Amygdala (tissue), 56 donors: ENCODE measurements at regions not wholly inside any gene's neighbourhood (a gene's known extent, or its start where the extent isn't known, plus 50 kb on each side); places are given as distances from the start of the nearest gene placed in this dataset.
"Not testable (repeated sequence)": the region's sequence is repeated elsewhere in the genome, so short reads cannot be mapped to it uniquely, and the experiment has no call there.

ENCODE experiments used
- DNase-seq, 56 donors: peaks; one replicate each; lab custom pipeline; 2025; lab: John Stamatoyannopoulos, UW

DNA sequence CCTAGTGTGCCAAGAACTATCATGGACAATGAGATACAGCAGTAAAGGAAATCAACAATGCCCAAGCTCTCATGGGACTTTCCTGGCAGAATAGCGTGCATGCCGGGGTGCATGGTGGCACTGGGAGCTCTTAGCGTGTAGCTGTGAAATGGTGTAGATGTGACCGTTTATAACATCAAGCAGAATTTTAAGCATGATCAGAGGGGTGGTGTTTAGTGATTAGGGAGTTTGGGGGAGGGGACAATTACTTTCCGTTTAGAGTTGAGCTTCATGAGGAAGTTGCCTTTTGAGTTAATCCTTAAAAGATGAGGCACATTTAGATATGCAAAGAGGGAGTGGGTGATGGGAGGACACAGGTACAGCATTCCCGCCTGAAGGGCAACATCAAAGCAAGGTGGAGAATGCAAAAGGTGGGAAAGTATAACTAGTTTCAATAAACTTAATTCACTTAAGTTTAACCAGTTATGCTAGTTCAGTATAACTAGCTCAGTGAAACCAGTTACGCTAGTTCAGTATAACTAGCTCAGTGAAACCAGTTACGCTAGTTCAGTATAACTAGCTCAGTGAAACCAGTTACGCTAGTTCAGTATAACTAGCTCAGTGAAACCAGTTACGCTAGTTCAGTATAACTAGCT is 661.6 kb downstream of the QKI start:
- DNase-seq: no peak

DNA sequence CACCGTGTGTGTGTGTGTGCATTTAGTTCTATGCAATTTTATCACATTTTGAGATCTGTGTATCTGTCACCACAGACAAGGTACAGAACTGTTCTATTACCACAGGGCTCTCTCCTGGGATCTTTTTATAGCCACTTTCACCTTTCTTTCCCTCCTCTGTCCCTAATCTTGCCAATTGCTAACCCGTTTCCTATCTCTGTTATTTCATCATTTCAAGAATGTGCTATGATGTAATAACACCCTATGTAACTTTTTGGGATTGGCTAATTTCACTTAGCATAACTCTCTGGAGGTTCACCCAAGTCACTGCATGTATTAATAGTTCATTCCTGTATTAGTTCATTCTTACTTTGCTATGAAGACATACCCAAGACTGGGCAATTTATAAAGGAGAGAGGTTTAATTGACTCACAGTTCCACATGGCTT is 657.7 kb downstream of the QKI start:
- DNase-seq: no peak

DNA sequence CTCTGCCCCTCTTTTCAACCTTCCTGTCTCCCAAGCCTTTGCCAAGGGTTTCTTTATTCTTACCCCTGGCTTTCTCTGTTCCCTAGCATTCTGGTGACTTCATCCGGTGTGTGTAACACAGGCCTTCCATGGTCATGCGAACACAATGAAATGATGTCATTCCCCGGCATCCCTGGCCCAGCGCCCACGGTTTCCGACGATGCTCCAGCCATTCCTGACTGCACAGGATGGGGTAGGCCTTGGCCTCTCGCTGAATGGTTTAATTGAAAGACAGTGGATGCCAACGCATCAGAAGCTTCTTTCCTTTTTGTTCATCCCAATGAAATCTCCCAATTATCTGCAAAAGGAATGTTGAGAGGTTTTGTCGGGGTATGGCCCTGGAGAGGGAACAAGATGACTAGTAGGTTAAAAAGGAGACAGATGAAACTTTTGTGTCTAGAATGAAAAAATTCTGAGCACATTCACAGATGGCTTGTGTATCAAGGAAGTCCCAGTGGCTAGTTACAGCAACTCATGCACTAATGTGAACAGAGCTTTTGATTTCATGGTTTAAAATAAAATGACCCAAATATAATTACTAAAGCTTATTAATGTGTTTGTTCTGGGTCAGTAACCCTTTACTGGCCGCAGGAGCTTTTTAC is 655.0 kb downstream of the QKI start:
- DNase-seq: peak in 27 of 56 donors; percentile 11 to 83 (median 38)

DNA sequence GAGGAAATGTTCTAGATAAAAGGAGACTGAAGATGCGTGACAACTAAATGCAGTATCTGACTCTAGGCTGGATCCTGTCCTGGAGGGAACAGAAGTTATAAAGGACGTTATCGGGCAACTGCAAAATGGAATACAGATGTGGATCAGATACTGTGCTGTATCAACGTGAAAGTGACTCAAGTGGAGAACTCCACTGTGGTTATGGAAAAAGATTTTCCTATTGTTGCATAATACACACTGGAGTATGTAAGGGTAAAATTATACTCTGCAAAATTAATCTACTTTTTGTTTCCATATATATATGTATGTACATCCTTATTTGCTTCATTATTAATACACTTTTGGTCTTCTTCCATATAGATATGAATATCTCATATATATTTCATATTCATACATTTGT is 654.0 kb downstream of the QKI start:
- DNase-seq: no peak

DNA sequence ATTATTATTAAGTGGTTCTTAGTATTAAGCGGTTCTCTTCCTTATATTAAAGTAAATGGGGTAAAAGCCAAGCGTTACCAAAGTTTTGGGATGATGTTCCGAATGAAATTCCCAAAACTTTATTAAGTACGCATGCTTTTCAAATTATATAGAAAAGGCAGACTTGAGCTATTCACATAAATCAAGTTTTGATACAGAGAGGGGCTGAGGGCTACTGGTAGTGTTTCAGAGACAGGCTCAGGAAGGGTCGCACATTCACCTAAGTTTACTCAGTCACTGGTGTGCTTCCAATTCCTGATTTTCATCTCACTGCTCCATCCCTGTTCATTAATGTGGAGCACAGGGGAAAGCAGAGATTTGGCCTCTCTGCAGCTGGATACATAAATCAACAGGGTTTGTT is 652.2 kb downstream of the QKI start:
- no peak for DNase-seq

DNA sequence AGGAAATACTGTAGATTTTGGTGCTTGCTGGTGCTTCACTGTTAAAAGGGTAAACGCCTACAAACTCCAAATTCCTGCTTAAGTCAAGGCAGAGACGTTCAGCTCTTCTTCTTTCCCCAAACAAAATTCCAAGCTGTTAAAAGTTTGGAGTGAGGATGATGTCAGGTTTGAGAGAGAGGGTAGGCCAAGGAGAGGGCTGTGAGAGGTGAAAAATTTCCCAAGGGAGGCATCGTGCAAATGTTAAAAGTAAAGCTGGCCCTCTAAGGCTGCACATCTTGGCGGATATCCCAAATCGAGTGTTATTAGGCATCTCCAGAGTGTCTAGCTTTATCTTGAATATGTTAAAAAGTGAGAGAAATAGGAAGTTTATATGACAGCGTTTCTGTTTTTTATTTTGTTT is 651.8 kb downstream of the QKI start:
- no peak for DNase-seq

DNA sequence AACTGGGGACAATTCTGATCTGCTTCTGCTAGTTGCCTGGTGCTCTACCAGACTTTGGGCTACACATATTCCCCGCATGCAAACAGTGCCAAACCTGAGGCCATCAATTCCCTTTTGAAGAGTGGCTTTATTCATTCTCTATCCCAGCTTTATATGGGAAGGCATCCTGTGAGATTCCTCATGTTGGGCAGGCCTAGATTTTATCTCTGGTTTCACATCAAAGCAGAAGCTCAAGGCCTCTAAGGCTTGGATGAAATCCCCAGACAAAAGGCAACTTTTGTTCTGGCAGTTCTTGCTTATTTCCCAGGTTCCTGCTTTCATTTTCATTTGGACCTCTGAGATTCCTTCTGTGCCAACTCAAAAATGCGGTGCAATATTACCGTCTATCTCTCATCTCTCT is 648.8 kb downstream of the QKI start:
- no peak for DNase-seq

DNA sequence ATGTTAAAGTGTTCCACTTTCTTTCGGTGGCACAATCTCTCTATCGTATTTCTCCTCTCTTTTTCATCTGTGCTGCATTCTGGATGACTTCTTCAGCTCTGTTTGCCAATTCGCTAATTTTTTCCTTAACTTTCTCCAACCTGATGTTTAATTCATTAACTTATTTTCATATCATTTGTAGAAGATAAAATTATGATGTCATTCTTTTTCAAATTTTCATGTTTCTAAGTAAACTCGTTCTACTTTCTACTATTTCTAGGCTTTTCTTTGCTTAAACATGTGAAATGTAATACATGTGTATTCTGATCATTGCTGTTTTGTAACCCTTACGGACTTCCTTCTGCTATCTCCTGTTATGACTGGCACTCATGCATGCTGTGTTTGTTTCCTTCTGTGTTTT is 648.4 kb downstream of the QKI start:
- DNase-seq: no peak

DNA sequence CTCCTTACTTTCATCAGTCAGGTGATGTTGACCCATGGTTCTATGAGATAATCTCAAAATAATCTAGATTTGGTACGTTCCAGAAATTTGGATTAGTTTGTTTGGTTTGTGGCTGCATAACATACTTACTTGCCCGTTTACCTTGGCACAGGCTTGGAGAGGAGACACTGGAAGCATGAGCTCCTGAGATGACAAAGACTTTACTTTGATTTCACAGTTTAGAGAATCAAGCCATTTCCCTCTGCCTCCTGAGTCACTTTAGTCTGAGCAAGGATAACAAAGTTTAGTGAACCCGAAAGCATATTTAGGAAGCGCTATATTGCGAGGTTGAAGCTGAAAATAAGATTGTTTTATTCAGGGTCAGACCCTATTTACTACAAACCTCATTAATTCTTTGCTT is 643.4 kb downstream of the QKI start:
- no peak for DNase-seq

DNA sequence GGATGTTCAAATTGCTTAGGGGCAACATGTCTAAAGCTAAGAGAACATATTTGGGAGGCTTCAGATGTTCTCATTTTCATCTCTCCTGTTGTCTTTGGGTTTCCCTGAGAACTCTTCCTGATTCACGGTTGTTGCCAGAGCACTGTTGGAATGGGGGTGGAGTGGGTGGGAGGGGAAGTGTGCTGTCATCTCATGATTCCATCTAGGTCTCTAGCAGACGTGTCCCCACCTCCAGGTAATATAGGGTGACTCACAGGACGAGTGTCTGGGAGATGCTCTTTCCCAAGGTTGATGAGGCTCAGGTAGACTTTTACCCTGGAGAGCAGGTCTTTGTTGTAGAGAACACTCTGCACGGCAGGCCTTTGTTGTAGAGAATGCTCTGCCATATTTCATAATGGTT is 636.9 kb downstream of the QKI start:
- no peak for DNase-seq

DNA sequence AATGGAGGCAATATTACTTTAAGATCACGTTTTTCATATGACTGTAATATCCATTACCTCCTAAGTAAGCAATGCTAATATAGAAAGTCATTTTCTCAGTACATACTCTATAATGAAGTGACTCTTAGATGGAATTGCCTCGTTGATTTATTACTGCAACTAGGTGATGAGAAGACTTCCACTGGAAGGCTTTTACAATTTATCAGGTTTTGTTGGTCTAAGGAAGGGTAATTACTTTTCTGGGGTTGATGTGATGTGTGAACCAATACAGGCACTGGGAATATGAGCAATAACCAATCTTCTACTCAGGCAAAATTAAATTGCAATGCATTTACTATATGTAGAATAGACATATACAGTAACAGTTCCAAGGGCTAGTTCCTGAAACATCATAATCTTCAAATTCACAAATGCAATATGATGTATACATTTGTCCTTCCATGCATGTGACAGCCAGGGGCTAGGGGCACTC is 635.0 kb downstream of the QKI start:
- no peak for DNase-seq

DNA sequence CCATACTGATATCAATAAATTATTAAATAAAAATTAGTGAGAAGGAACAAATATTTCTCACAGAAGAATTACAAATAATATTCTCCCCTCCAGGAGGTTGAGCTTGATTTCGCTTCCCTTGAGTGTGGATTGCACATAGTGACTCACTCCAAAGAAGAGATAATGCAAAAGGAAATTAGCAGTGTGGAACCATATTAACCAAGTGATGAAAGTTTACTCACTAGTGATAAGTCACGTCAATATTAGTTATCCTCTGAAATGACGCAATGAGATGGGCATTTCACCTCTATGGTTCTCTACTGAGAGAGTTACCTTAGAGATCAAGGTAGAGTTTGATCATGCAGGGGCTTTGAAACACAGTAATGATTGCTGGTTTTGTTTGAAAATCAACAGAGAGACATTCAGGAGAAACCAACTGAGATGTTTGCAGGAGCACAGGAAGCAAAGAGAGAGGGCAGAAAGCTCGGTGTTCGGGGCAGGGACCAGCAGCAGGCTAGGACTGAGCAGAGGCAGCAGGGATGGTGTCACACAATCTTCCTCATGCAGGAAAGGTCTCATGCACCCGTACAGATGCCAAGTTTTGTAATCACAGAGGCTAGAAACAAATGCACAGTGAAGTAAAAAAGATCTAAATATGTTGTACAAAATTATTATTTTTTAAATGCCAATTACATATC is 634.5 kb downstream of the QKI start:
- DNase-seq: no peak

DNA sequence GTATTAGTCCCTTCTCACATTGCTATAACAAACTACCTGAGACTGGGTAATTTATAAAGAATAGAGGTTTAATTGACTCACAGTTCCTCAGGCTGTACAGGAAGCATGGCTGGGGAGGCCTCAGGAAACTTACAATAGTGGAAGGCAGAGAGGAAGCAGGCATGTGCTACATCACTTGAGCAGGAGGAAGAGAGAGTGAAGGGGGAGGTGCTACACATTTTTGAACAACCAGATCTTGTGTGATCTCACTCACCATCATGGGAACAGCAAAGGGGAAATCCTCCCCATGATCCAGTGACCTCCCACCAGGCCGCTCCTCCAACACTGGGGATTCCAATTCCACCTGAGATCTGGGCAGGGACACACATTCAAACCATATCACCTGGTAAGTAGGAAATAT is 630.6 kb downstream of the QKI start:
- no peak for DNase-seq

DNA sequence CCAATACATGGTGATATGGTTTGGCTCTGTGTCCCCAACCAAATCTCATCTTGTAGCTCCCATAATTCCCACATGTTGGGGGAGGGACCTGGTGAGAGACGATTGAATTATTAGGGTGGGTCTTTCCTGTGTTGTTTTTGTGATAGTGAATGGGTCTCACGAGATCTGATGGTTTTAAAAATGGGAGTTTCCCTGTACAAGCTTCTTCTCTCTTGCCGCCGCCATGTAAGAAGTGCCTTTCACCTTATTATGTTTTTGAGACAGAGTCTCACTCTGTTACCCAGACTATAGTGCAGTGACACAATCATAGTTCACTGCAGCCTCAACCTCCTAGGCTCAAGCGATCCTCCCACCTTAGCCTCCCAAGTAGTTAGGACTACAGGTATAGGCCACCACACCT is 629.1 kb downstream of the QKI start:
- DNase-seq: not testable (repeated sequence)

DNA sequence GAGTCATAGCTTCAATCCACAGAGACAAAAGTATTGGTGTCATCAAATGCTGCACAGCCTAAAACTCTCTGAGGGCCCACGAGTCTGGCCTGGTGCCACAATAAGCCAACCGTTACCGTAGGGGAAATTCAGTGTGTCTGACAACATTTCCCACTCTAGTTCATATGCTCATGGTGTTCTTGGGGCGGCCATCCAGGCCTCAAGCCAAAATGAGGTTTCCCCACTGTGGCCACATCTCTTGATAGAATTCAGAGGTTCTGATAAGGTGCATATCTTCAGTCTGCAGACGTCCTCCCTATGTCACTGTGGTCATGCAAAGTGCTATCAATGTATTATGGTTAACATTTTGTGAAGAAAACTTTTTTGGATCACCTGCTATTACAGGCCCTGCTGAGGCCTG is 627.7 kb downstream of the QKI start:
- no peak for DNase-seq

DNA sequence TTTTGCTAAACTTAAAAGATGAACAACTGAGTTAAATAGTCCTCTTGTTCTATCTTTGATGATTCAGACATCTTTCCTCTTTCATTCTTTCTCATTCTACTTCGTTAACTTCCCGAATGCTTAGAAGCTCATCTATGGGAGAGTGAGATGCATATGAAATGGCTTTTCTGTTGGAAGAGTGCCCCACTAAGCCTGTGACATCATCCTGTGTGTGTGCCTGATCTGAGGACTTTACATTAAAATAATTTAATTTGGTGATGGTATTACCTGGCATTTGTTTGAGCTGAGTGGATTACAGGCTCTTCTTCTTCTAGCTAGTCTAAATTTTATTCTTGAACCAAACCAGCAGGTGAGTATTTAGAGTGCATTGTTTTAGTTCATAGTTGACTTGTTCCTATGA is 626.5 kb downstream of the QKI start:
- DNase-seq: no peak

DNA sequence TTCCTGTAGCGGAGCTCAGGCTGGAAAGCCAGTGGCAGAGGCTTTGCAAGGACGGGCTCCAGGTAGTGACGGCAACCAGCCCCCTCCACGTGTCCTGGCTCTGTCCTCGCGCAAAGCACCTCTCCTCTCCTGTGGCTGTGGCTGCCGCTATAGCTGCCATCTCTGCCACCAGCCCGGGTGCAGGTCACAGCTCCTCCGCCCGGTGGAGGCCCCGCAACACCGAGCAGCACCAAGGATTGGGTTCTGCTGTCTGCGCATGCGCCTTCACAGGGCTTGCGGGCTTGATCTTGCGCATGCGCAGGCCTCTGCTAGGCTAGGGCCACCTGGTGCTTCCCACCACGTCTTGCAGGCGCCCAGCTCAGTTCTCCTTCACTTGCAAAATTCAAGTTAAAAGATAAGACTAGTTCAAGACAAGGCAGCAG is 625.4 kb downstream of the QKI start:
- DNase-seq: no peak

DNA sequence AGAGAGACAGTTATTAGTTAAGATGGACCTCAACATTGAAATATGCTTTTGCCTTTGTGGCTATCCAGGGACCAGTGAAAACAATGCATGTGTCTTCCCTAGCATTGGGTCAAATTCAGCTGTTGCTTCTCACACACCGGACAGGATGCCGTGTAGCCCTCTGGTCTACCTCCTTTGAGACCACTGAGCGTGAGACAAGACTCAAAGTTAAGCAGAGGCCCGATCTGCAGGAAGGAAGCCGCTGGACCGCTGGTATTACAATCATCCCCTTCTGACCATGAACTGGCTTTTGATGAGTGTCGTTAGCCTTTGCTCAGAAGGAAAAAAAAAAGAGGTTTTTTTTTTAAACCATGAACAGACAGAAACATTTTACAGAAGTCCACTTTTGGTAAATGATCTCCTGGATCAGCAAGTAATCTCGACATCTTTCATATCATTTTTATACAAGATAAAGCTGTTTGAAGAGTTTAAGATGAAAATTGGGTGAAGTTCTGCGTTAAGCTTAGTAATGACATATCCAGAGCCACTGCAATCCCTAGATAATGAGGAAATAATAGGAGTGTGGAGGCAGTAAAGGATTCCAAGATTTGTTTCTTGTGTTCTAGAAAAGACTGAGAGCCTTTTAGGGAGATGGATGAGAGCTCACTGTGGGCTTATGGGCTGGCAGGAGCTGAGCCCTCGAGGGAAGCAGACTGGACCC is 622.8 kb downstream of the QKI start:
- no peak for DNase-seq

DNA sequence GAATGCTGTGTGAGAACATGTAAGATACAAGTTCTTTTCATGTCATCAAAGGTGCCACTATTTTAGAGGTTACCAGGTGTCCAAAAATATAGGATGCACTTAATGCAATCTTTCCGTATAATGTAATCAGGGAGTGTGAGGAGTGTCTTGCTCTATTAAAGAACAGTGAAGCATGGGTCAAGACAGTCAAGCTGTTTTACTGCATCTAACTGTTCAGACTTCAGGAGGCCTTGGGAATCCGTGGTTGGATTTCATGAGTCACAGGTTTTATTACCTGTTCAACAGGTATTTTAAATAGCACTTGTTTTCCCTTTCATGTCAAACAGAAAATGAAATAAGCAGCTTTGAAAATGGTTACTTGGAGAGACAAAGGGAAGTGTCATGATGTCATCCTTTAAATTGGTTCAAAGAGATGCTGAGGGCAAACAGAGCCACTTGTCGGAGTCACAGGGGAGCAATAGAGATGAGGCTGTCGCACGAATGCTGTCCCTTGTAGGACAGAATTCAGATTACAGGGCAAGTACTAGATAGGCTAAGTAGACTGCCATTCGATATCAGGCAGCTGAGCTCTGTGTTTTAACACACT is 621.5 kb downstream of the QKI start:
- DNase-seq: no peak

DNA sequence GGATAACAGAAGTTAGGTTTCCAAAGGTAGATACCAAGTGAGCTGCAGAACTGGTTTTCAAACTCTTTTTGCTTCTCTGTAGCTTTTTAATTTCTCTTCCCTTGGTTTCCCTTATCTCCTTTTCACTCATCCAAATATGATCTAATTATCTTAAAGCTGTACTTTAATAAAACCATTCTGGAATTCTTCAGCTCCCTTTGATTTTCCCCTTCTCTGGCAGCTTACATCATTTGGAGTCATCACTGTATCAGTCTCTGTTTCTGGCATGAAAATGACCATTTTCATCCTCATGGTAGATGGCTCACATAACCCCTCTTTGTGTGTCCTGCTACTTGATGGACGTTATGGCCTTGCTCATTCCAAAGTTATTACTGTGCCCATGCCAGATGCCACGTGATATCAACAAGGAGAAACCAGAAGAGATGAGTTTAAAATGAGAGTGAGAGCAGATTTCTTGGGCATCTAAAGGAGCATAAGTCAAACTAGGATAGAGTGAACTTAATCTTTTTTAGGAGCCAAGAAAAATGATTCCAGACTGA is 620.2 kb downstream of the QKI start:
- DNase-seq: no peak

DNA sequence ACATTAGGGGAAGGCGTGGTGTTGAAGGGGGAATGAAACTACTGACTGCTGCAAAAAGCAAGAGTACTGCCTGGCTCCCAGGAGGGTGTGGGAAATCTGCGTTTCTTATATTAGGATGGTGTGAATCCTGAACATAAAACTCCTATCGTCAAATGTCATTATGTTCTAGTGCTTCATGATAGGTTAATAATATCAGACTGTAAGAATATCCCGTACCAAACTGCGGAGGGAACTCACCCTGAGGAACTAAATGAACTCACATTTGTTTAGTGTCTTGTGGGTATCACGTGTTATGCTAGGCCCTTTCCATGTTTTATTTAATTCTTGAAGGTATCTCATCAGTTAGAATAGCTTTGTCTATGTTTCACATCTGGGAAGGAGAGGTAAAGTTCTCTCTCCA is 610.7 kb downstream of the QKI start:
- no peak for DNase-seq
